ENCODE measurements at regions not wholly inside any gene's neighbourhood (a gene's known extent, or its start where the extent isn't known, plus 50 kb on each side); places are given as distances from the start of the nearest gene placed in this dataset.

GRCh38 chr7:47142867-47143175 lies 439.1 kb downstream of the TNS3 start:
- TF ChIP-seq CTCF (IDR thresholded peaks at IDR 0.05; ENCODE audit: control insufficient read depth, extremely low read depth, insufficient read depth): no peak
- no peak overlapping the region for H3K4me3 ChIP-seq (ENCODE audit: low read depth, low read length)
- DNase-seq (ENCODE audit: low read depth): no peak

GRCh38 chr7:47142169-47142866 lies 439.6 kb downstream of the TNS3 start:
- no peak for DNase-seq (ENCODE audit: low read depth)
- no peak overlapping the region for H3K4me3 ChIP-seq (ENCODE audit: low read depth, low read length)
- no peak for TF ChIP-seq CTCF (IDR thresholded peaks at IDR 0.05; ENCODE audit: control insufficient read depth, extremely low read depth, insufficient read depth)

DNA sequence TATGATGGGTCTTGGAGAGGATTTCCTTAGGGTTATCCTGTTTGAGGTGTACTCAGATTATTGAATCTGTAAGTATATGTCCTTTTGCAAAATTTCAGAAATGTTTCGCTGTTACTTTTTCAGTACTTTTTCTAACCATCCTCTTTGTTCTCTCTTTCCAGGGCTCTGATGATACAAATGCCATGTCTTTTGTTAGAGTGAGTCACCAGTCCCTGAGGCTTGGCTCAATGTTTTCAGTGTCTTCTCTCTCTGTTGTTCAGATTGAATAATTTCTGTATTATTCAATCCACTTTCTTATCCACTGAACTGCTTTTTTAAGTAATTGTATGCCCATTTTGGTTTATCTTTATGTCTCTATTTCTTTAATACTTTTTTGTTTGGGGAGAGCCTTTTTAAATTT lies 449.4 kb downstream of the TNS3 start:
- H3K4me3 ChIP-seq (ENCODE audit: low read depth, low read length): no peak overlapping the region
- no peak for DNase-seq (ENCODE audit: low read depth)
- TF ChIP-seq CTCF (IDR thresholded peaks at IDR 0.05; ENCODE audit: control insufficient read depth, extremely low read depth, insufficient read depth): no peak

DNA sequence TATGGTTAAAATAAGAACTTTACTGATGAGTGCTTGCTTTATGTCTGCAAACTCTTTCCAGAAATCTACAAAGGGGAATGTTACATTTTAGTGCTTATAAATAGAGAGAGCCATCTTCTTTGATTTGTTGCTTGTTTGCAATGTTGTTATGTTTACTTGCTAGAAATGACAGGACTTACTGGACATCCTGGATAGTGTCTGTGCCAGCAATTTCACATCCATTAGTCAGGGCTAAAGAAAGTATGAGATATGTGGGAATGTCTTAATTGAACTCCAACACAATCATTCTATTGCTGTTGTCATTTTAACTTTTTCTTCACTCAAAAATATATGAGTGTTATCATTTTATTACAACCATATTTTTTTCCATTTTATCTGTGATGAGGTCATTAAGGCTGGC lies 453.2 kb downstream of the TNS3 start:
- no peak for TF ChIP-seq CTCF (IDR thresholded peaks at IDR 0.05; ENCODE audit: control insufficient read depth, extremely low read depth, insufficient read depth)
- no peak for DNase-seq (ENCODE audit: low read depth)
- no peak overlapping the region for H3K4me3 ChIP-seq (ENCODE audit: low read depth, low read length)

DNA sequence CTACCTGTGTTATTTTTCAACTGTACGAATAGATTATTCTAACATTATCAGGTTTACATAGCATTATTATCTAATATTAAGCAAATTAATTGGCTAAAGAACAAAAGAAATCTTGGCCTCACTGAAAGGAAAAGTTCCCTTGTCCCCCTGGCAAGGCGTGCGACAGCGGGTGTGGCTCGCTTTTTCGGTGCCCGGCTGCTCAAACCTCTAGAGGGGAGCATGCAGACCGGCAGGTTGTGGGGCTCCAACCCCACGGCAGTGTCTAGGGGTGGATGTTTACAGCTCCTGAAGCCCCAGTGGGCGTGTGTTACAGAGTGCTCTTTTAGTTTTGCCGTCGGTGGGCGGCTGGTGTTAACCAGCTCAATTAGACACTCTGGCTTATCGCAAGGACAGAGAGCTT lies 456.4 kb downstream of the TNS3 start:
- no peak overlapping the region for H3K4me3 ChIP-seq (ENCODE audit: low read depth, low read length)
- TF ChIP-seq CTCF (IDR thresholded peaks at IDR 0.05; ENCODE audit: control insufficient read depth, extremely low read depth, insufficient read depth): no peak
- no peak for DNase-seq (ENCODE audit: low read depth)

GRCh38 chr7:47119261-47119865 lies 462.5 kb downstream of the TNS3 start:
- DNase-seq (ENCODE audit: low read depth): no peak
- no peak overlapping the region for H3K4me3 ChIP-seq (ENCODE audit: low read depth, low read length)
- TF ChIP-seq CTCF (IDR thresholded peaks at IDR 0.05; ENCODE audit: control insufficient read depth, extremely low read depth, insufficient read depth): no peak

DNA sequence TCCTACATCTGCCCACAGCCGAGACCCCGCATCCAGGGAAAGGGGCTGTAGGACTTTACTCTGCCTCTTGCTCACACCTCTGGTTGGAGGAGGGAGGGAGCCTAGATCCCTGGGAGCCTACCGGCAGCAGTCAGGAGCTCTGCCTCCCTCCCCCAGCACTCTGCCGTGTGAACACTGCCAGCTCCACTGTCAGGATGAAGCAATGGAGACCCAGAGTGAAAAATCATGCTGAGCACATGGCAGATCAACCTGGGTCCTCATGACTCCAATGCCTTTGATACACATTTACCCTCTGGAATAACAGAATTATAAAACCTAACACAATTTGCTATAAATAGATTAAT lies 477.7 kb downstream of the TNS3 start:
- H3K4me3 ChIP-seq (ENCODE audit: low read depth, low read length): no peak overlapping the region
- DNase-seq (ENCODE audit: low read depth): no peak
- no peak for TF ChIP-seq CTCF (IDR thresholded peaks at IDR 0.05; ENCODE audit: control insufficient read depth, extremely low read depth, insufficient read depth)
